ENCODE measurements at regions not wholly inside any gene's neighbourhood (a gene's known extent, or its start where the extent isn't known, plus 50 kb on each side); places are given as distances from the start of the nearest gene placed in this dataset.

DNA sequence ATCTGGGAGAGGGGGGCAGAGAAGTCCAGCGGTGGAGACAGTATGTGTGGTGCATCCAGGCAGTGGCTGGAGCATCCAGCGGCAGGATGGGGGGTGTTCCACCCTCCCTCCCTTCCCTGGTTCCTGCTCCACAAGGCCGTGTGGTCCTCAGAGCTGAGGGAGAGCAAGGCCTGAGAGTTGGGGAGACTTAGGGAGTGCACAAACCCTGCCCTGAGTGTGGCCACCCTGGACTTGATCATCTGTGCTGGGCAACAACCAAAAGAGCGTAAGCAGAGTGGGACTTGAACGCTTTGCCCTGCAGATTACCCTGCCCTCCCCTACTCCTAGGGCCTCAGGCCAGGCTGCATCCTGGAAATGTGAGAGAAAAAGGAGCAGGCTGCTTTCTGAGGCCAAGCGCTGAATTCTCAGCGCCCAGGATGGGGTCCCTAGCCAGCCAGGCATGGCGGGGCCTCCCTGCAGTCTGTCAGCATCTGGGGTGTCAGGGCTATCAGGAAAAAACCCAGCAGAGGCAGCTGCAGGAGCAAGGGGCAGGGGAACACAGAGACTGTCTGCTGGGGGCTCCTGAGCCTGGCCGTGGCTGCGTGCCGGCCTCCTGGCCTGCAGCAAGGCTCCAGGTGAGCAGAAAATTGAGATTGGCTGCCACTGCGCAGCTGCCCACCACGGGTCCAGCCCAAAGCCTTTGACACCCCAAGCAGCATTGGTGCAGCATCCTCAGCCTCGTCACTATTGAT is 266.2 kb downstream of the NPHP4 start:
- TF ChIP-seq, protein P1, sequence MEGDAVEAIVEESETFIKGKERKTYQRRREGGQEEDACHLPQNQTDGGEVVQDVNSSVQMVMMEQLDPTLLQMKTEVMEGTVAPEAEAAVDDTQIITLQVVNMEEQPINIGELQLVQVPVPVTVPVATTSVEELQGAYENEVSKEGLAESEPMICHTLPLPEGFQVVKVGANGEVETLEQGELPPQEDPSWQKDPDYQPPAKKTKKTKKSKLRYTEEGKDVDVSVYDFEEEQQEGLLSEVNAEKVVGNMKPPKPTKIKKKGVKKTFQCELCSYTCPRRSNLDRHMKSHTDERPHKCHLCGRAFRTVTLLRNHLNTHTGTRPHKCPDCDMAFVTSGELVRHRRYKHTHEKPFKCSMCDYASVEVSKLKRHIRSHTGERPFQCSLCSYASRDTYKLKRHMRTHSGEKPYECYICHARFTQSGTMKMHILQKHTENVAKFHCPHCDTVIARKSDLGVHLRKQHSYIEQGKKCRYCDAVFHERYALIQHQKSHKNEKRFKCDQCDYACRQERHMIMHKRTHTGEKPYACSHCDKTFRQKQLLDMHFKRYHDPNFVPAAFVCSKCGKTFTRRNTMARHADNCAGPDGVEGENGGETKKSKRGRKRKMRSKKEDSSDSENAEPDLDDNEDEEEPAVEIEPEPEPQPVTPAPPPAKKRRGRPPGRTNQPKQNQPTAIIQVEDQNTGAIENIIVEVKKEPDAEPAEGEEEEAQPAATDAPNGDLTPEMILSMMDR (IDR thresholded peaks at IDR 0.05): no peak
- no peak overlapping the region for H3K27ac ChIP-seq
- no peak overlapping the region for H3K4me3 ChIP-seq
- no peak for DNase-seq (ENCODE audit: low spot score)

DNA sequence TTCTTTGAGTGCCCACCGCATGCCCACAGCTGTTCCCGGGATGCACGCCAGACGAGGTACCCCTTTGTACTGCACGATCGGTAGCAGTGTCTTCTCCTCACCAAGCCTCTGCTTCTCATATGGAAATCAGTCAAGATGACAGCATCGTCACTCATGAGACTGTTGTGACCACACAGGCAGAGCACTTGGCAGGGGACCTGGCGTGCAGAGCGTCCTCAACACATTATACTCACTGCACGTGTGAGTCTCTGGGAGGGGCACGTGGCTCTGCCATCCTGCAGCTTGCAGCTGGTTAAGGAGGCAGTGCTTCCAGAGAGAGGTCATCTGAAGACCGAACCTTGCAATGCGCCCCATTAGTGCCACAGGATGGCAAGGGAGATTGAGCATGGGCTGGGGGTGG is 266.8 kb downstream of the NPHP4 start:
- Histone ChIP-seq H3K4me3 (no peak overlapping the region), H3K27ac (no peak overlapping the region)
- TF ChIP-seq, protein P1 (IDR thresholded peaks at IDR 0.05): no peak
- DNase-seq (ENCODE audit: low spot score): no peak

DNA sequence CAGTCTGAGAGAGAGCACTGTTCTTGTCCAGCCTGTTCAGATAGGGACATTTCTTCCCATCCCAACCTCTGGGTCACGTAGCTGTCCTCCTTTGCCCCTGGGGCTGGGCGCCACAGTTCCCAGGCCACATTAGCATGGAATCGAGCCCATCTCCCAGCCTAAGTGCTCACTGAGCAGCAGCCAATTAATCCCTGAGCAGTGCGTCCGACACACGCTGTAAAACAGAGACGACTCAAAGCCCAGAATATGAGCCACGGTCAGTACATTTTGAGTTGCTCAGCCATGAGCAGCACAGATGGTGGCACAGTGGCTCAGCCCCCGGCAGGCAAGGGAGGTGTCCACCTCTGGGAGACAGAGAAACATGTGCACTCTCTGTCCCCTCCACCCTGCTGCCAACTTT is 267.4 kb downstream of the NPHP4 start:
- H3K4me3 ChIP-seq: no peak overlapping the region
- H3K27ac ChIP-seq: no peak overlapping the region
- TF ChIP-seq, protein P1 (IDR thresholded peaks at IDR 0.05): no peak
- no peak for DNase-seq (ENCODE audit: low spot score)

DNA sequence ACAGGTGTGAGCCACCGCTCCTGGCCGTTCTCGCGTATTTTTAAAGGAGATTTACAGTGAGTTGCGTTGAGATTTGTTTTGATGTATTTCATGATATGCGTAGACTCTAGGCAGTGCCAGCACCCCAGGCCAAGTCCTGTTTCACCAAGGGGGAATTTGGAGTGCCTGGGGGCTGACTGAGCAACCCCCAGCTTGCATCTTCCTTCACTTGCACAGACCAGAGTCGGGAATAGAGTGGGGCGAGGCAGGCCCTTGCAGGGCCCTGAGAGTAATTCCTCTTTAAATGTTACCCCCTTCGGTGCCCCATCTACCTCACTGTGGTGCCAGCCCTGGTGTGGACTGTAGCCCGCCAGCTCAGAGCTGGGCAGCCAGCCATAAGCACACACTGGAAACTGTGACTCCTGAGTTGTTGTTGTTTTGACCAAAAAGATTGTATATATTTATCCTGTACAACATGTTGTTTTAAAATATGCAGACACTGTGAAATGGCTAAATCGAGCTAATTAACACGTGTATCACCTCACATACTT is 269.5 kb downstream of the NPHP4 start:
- TF ChIP-seq, protein P1 (IDR thresholded peaks at IDR 0.05): no peak
- H3K27ac ChIP-seq: no peak overlapping the region
- H3K4me3 ChIP-seq: no peak overlapping the region
- DNase-seq (ENCODE audit: low spot score): no peak

DNA sequence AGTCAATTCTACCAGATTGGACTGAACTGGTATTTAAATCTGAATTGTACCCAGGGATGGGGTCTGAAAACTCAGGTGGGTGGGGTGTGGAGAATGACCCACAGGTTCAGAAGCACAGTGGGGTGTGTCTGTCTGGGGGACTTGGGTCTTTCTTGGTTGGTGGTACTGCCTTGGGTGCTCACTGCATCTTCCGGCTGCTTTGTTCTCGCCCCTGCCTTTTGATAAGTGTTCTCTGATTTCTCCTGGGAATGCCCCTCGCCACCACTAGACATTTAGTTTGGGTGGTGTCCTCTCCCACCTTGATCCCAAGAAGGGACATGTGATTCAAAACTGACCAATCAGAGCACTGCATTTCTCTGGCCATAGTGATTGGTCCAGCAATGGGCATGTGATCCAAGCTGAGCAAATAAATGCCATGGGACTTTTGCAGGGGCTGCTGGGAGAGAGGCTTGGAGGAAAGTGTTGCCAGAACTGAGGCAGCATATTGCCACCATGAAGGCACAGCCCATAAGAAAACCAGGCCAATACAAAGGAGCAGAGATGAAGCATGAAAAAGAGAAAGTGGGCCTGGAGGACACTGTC is 270.5 kb downstream of the NPHP4 start:
- H3K27ac ChIP-seq: no peak overlapping the region
- H3K4me3 ChIP-seq: no peak overlapping the region
- TF ChIP-seq, protein P1 (IDR thresholded peaks at IDR 0.05): no peak
- no peak for DNase-seq (ENCODE audit: low spot score)

DNA sequence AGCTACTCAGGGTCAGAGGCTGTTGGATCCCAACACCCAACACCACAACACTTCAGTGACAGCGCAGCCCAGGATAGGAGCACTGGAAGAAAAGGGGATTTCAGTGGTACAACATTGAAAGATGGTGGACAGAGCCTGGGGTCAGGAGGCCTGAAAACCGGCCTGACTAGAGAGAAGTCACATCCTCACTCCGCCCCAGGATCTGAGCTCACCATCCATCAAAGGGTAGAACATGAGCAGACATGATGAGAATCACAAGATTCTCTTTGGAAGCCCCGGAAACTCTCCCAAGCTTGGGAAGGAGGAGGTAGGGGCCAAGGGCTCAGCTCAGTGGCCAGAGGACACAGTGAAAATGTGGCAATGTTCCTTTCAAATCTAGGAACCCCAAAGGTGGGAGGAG is 271.3 kb downstream of the NPHP4 start:
- TF ChIP-seq, protein P1 (IDR thresholded peaks at IDR 0.05): no peak
- DNase-seq (ENCODE audit: low spot score): no peak
- no peak overlapping the region for H3K4me3 ChIP-seq
- H3K27ac ChIP-seq: no peak overlapping the region

DNA sequence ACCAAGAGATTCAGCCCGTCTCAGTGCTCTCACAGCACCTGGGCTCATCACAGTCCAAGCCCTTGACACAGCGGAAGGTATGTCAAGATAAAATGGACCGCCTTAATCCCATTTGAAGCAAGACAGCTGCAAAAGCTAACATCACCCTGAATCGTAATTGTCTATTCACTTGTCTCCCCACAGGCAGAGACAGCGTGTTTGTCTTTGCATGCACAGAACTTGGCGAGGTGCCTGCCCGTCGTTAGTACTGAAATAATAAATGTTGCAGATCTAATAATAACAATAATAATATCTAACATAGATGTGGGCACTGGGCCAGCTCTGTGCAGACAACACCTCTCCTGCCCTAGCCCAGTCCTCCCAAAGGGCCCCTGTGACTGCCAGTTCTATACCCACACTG is 271.7 kb downstream of the NPHP4 start:
- no peak overlapping the region for H3K4me3 ChIP-seq
- TF ChIP-seq, protein P1 (IDR thresholded peaks at IDR 0.05): no peak
- no peak for DNase-seq (ENCODE audit: low spot score)
- no peak overlapping the region for H3K27ac ChIP-seq
